ENCODE measurements at regions not wholly inside any gene's neighbourhood (a gene's known extent, or its start where the extent isn't known, plus 50 kb on each side); places are given as distances from the start of the nearest gene placed in this dataset.

DNA sequence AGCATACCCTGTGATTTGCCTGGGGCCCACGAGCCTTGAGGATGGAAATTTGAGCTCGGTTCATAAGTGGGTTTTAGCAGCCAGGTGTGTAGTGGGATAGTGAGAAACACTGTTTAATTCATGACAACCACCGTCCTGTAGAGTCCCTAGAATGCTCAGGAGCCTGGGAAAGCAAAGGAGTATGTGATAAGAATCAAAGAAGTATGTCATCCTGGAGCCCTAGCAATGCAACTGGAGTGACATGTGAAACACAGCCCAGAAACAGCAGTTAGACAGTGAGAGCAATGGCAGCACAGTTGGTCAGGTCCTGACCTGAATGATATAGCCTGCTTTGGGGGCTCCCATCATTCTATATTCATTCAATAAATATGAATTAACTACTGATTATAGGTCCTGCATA is 161.2 kb upstream of the ECI2 start:
- DNase-seq (ENCODE audit: low read depth in 2 of 2): no peak

DNA sequence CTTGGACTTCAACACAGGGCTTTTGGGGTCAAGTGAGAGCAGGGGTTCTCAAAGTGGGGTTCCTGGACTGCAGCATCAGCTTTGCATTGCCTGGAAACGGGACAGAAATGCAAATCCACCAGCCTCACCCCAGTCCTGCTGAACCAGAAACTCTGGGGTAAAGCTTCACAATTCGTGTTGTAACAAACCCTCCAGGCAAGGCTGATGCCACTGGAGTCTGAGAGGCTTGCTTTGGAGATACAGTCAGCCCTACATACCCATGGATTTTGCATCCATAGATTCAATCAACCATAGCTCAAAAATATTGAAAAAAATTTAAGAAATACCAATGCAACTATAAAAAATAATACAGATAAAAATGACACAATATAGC is 160.4 kb upstream of the ECI2 start:
- no peak for DNase-seq (ENCODE audit: low read depth in 2 of 2)

DNA sequence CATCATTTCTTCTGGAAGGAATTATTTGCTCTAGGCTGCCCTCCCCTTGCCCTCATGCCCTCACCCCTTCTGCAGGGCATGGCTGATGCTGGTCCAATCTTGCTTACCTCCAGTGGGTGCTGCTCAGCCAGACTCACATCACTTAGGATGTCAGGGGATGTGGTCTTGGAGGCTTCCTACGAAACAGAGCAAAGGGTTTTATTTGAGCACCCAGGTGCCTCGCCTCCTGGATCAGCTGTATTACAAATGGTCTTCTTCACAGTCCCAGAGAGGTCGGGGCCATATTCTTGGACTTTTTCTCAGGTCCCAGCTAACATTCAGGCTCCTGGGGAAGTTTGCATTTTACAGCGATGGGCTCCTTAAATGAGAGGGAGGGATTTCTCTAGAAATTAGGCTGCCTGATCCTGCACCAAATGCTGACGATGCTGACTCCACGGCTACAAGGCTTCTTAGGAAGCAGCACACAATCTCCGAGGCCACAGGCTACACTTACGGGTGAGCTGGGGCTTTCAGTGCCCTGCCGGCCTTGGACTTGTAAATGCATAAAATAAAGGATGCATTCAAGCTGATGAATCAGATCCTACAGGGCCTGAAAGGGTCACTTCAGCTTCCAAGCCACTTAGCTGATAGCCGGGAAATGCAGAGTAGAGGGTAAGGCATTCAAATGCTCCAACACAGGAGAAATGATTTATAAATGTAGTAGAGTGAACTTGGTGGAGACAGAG is 159.8 kb upstream of the ECI2 start:
- no peak for DNase-seq (ENCODE audit: low read depth in 2 of 2)

- DNase-seq (ENCODE audit: low read depth in 2 of 2): no peak
Measured at GRCh38 chr6:4294636-4295035, 159.3 kb upstream of the ECI2 start.

- DNase-seq (ENCODE audit: low read depth in 2 of 2): no peak
Measured at GRCh38 chr6:4291453-4292403, 156.4 kb upstream of the ECI2 start.

DNA sequence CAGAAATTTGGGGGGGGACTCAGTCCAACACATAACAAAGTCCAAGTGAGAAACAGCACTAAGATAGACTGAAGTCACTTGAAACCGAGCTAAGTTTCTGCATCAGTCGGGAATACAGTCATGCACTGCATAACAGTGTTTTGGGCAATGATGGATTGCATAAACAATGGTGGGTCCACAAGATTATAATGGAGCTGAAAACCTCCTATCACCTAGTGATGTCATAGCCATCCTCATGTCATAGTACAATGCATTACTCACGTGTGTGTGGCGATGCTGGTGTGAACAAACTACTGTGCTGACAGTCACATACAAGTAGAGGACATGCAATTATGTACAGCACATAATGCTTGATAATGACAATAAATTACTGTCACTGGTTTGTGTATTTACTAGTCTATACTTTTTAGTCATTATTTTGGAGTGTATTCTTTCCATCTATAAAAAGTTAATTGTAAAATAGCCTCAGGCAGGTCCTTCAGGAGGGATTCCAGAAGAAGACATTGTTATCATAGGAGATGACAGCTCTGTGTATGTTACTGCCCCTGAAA is 154.5 kb upstream of the ECI2 start:
- DNase-seq (ENCODE audit: low read depth in 2 of 2): no peak

DNA sequence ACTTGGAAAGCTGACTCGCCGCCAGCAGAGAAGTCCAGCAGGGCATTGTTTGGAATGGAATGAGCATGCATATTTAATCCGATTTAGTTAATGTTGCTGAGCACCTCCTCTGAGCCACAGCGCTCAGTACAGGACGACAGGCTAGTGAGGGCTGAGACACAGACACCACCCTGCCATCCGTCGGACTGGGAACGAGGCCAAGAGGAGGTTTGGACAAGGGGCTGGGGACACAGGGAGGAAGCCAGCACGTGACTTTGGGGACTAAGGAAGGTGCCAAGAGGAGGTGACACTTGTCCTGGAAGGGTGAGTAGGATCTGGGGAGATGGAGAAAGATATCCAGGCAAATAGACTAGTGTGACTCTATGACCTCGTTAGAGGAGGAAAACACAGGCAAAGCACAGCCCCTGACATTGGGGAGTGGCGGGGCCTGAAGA is 152.5 kb upstream of the ECI2 start:
- DNase-seq (ENCODE audit: low read depth in 2 of 2): no peak

DNA sequence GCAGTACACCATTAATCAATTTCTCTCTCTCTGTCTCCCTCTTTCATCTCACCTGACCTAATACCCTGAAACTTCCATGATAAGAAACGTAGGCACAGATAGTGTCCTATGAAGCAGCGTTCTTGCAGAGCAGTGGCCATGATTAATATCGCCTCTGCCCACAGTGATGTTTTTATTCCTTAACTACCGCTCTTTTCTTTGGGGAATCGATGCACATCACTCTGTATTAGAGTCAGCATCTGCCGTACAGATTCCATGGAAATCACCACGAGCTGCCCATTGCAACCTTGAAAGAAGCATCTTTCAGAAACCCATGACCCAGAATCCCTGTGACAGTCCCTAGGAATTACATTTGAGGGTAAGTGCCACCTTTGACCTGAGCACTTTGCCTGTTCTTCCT is 152.0 kb upstream of the ECI2 start:
- no peak for DNase-seq (ENCODE audit: low read depth in 2 of 2)

- DNase-seq (ENCODE audit: low read depth in 2 of 2): no peak
Measured at GRCh38 chr6:4282926-4283325, 147.6 kb upstream of the ECI2 start.

GRCh38 chr6:4281341-4282293 is 146.2 kb upstream of the ECI2 start:
- no peak for DNase-seq (ENCODE audit: low read depth in 2 of 2)

- no peak for DNase-seq (ENCODE audit: low read depth in 2 of 2)
Measured at GRCh38 chr6:4280707-4281106, 145.3 kb upstream of the ECI2 start.

DNA sequence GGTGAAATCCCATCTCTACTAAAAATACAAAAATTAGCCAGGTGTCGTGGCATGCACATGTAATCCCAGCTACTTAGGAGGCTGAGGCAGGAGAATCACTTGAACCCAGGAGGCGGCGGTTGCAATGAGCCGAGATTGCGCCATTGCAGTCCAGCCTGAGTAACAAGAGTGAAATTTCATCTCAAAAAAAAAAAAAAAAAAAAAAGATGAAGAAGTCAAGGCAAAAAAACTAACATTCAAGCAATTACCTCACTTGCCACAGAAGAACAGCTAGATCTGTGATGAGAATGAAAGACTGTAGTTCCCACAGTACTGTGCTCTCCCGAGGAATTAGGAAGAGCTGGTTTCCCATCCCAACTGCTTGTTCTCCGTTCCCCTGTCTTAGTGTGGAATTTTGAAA is 144.7 kb upstream of the ECI2 start:
- DNase-seq (ENCODE audit: low read depth in 2 of 2): no peak

- no peak for DNase-seq (ENCODE audit: low read depth in 2 of 2)
Measured at GRCh38 chr6:4274382-4275082, 139.2 kb upstream of the ECI2 start.

DNA sequence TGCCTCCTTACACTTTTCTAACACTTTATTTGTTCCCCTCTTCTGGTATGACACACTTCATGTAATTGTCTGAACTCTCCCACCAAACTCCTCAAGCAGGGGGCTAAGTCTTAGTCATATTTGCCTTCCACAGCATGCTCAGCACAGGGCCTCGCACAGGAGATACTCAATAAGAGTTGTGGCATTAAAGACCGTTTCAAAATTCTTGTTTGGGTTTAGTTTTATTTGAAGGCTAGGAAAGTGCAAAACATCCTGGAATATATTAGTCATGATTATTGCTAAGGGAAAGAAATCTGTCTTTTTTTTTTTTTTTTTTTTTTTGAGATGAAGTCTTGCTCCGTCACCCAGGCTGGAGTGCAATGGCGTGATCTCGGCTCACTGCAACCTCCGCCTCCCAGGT is 137.6 kb upstream of the ECI2 start:
- no peak for DNase-seq (ENCODE audit: low read depth in 2 of 2)

DNA sequence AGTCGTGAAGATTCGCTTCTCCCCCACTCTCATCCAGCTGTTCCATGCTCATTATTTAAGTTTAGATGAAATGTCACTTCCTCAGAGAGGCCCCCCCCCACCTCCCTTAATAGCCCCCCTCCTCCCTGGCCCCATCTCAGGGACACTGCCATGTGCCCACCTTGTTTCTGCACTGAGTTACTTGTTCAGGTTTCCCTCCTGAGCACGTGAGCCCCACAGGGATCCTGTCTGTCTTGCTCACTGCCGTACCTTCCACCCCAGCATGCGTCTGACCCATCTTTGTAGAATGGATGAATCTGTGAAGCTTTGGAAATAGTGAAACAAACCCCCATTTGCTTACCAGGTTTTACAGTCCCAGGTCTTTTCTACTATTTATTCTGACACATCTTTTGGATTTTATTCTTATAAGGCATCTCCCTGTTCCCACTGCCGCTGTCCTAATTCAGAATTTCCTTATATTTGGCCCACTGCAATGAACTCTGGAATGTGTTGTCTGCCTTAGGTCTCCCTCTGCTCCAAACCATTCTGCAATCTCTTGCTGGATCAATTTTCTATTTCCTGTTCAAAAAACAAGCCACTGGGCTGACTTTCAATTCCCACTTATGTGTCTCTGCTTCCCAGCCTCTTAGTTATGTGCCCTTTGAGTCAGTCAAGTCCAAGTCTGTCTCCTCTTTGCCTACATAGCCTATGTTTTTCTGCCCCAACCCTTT is 136.5 kb upstream of the ECI2 start:
- no peak for DNase-seq (ENCODE audit: low read depth in 2 of 2)

DNA sequence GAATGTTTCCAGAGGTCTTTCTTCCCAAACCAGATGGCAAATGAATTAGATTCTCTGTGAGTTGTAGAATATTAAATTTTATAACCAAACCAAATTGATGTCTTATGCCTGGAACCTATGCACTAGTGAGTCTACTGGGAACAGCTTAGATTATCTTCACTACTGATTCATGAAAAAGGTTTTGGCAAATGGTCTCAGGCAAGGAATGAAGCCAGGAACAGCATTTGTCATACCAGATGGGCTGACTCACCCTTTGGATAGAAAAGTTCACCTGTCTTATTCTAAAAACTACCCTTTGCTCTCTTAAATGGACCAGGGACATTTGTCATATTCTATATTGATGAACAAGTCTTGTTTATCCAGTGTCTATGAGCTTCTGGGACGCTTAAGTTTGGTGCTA is 135.4 kb upstream of the ECI2 start:
- no peak for DNase-seq (ENCODE audit: low read depth in 2 of 2)

DNA sequence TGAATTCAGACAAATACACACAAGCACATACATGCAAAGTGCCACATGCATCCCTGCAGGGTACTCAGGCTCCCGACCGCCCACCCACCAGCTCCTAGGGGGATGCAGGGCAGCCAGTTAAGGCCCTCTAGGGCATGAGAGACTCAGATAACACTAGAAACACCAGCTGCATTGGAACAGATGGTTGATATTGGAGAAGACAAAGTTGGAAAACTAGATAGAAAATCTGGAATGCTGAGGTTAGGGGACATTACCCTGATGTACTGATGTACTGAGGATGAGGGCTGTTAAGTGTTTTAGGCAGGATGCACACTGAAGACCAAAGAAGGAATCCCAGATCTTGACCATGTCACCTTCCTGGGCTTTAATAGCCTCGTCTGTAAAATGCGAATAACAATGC is 134.6 kb upstream of the ECI2 start:
- no peak for DNase-seq (ENCODE audit: low read depth in 2 of 2)

- no peak for DNase-seq (ENCODE audit: low read depth in 2 of 2)
Measured at GRCh38 chr6:4268171-4268570, 132.8 kb upstream of the ECI2 start.

DNA sequence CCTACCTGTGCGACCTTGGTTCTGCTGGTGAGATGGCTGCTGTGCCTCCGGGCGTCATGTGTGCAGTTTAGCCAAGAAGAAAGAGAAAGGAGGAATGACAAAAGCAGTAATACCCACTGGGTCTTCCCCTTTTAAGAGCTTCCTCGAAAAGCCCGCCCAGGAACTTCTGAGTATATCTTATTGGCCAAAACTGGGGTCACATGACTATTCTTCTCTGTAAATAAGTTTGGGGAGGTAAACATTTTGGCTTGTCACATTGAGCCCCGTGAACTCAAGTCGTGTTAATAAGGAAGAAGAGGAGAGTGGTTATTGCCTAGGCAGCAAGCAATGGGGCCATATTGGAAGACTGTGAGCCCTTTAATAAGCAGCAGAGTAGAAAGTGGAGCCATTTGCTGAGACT is 130.4 kb upstream of the ECI2 start:
- no peak for DNase-seq (ENCODE audit: low read depth in 2 of 2)

- DNase-seq (ENCODE audit: low read depth in 2 of 2): no peak
Measured at GRCh38 chr6:4264601-4265000, 129.2 kb upstream of the ECI2 start.
